GM21390 (cell line): ENCODE measurements at regions not wholly inside any gene's neighbourhood (a gene's known extent, or its start where the extent isn't known, plus 50 kb on each side); places are given as distances from the start of the nearest gene placed in this dataset.
"Not testable (repeated sequence)": the region's sequence is repeated elsewhere in the genome, so short reads cannot be mapped to it uniquely, and the experiment has no call there.

Experiments
- ATAC-seq: cut with Tn5 transposase; IDR thresholded peaks from one replicate; pipeline ENCODE4 v1.9.1; 2021; ENCODE audit not compliant: unreplicated experiment

DNA sequence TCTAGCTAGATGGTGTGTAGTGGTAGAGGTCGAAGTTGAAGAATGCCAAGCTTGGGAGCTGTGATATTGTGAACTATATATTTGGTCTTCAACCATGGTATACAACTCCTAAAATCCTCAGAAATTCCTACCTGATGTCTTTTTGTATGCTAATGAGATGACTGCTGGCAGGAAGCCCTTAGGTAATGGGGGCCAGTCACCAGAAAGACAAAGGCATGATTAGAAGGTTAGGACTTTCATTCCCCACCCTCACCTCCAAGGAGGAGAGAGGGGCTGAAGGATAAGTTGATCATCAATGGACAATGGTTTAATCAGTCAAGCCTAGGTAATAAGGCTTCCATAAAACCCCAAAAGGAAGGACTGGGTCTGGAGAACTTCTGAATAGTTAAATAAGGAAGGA is 285.7 kb upstream of the POU5F2 start:
- no peak for ATAC-seq

DNA sequence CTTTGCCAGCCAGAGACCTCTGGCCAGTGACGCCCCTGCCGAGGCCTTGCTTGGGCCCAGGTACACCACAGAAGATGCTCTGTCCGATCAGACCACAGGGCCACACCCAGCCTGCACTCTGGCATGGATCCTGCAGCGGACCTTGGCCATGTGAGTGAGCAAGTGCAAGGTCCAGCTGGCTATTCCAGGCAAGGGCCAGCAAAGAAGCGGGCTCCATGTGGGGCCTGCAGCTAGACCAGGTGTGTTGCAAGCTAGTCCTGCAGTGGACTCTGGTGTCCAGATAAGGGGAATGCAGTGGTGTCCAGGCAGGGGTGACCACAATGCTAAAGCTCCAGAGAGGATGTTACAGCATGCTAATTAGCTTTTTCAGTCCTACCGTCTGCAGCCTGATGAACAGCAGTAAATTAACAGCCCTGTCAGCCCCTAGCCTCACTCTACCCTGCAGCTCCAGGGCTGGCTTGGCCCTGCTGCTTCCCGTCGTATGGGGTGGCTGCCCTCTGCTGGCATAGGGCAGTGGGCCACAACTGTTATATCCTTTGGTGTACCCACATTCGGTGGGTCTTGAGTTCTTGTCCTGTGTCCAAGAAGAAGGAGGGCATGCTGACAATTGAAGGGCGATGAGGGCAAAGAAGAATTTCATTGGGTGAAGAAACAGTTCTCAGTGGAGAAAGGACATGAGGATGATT is 284.5 kb upstream of the POU5F2 start:
- no peak for ATAC-seq

DNA sequence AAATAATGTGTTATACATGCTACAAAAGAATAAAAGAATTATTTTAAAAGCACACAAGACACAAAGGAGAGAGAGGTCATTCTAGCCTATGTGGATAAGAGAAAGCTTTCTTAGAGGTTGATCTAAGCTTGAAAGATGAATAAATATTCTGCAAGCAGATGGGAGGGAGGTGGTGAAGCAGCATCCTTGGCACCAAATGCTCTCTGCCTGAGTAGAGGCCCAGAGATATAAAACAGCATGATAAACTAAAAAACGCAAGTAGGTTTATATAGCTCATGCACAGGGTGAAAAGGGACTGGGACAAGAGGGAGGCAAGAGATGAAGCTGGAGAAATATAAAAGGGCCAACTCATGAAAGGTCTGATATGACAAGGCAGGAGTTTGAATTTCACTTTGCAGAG is 283.2 kb upstream of the POU5F2 start:
- no peak for ATAC-seq

DNA sequence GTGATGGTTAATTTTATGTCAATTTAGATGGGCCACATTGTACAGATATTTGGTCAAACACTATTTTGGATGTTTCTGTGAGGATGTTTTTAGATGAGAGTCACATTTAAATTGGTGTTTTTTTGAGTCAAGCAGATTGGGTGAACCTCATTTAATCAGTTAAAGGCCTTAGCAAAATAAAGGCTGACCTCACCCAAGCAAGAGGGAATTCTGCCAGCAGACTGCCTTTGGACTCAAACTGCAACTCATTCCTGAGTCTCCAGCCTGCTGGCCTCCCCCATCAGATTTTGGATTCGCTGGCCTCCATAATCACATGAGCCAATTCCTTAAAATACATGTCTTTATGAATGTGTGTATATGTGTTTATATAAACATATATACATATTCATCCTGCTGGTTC is 282.7 kb upstream of the POU5F2 start:
- ATAC-seq, result no peak

DNA sequence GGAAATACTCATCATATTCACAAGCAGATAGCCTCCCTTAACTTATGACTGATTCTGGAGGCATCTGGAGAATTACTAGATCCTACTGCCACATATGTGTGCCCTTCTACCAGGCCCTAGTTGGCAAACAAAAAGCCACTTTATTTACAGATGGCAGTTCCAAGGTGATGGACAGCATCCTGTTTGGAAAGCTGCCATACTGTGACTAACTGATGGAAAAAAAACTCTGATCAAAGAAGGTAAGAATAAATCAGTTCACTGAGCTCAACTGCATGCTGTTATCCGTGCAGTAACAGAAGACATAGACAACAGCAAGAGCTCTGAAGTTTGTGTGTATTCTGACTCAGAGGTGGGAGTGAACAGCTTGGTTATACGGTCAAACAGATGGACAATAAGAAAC is 279.8 kb upstream of the POU5F2 start:
- no peak for ATAC-seq

DNA sequence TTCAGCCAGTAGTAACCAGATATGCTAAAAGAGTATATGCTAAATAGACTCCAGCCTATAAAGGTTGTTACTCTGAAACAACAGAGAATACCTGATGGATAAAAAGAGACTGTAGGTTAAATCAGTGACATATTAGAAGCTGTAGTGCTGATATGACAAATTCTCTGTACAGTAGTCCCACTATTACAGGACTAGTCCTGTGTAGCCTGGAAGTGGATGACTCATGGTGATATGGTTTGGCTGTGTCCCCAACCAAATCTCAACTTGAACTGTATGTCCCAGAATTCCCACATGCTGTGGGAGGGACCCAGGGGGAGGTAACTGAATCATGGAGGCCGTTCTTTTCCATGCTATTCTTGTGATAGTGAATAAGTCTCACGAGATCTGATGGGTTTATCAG is 276.2 kb upstream of the POU5F2 start:
- no peak for ATAC-seq

DNA sequence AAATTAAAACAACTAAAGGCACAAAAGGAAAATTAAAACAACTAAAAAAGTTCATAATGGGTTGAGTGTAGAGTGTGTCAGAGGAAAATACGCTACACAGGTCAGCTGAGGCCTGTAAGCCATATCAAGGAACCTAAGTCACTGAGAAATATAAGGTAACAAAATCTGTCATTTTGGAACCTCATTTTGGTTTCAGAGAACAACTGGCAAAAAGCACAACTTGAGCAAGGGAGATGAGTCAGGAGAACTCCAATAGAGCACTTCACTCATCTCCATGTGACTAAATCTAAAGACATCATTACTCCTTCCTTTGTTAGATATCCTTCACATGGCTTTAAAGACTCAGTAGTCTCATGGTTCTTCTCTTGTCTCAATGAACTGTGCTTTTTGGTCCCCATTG is 269.4 kb upstream of the POU5F2 start:
- no peak for ATAC-seq

DNA sequence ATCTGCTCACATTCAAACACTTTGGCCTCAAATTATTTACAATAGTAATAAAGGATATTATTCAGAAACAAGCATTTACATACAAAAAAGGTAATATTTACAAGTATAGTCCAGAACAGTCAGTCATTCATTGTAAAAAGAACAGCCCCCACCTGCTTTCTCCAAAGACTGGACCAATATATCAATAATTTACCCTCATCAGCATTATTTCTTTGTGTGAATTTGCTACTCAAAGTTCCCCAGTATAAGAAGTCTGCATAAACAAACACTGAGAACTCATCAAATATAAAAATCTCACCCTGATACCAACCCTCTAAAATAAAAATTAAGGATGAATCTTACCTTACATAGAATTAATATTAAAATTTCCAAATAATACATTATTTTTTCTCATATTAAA is 267.8 kb upstream of the POU5F2 start:
- ATAC-seq, result no peak

DNA sequence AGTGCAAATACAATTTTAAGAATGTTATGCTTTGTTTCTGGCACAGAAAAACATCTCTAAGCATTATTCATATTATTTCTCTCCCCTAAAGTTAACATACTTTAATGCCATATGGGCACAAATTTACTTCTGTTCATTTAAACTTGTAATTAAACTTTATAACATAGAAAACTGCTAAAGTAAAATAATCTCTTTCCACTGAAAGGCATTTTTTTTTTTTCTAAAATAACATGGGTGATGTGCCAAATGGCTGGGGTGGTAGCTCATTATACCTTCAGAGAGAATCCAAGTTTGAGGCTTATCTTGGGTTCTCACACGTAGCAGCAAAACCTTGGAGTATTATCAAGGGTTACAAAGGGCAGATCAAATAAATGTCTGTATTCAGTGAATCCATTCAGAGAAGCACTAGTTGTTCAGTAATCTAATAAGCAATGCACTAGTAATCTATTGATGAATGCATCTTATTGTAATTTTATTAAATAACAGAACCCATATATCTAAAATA is 257.6 kb upstream of the POU5F2 start:
- no peak for ATAC-seq

DNA sequence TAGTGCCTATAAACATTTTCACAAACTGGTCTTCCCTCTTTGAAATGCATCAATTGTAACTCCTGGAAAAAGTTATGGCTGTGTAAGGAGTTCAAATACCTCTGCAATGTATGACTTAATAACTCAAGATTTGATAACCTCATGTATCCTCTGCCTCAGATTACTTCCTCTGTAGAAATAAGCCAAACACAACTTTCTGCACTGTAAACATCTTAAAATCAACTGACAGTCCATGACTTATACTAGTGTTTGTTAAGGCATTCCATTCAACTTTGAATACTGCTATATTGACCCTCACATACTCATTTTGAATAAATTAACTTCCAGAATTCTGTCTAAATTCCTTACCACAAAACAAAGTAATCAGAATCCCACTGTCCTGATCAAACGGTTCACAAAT is 256.2 kb upstream of the POU5F2 start:
- no peak for ATAC-seq

DNA sequence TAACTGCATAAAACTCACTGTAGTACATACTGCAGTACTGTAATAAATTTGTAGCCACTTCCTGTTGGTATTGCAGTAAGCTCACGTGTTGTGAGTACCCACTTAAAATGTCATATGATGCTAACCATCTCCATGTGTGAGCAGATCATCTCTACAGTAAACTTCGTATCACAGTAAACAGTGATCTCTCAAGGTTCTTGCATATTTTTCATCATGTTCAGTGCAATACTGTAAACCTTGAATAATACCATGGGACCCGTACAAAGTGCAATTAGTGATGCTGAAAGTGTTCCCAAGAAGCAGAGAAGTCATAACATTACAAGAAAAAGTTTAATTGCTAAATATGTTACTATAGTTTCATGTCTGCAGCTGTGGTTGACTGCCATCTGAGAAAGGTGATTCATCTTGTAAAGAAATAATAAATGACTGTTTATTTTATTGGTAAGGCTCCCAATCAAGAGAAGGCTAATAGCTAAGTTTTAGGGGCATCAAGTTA is 253.8 kb upstream of the POU5F2 start:
- ATAC-seq, result peak; percentile 75

DNA sequence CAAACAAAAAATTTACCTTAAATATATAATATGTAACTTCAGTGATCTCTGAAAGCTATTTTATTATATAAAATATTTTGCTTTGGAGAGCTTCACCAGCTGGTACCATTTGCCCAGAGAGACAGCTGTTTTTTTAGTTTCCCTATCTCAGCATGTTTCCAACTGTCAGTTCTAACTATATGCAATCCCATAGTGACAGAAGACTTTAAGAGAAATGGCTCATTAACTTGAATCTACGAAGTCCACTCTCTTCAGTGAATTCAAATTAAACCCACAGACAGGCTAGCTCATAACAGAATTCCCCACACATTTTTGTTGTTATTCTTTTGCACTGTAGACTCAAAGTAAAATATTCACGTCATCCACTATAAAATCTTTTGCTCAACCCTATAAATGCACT is 251.8 kb upstream of the POU5F2 start:
- no peak for ATAC-seq

DNA sequence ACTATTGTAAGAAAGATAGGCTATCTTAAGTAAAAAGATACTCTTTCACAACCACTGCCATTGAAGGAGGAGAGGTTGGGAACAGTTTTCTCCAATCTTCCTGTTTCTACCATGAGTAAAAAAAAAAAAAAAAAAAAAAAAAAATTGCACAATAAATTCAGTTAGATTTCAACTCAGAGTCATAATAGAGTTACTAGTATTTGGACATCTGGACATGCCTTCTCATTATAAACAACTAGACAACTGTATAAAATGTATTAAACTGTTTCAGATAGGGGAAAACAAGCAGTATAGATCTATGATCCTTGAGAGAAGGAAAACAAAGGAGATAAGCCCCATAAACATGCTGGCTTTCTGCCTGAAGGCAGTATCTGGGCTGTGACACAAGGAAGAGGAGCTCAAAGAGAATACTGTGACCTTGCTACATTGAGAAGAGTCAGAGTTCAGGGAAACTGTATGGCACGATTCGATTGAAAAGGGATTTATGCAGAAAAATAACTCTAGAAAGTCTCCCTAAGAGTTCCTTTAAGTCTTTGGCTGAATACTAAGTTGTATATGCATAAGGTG is 249.2 kb upstream of the POU5F2 start:
- no peak for ATAC-seq

DNA sequence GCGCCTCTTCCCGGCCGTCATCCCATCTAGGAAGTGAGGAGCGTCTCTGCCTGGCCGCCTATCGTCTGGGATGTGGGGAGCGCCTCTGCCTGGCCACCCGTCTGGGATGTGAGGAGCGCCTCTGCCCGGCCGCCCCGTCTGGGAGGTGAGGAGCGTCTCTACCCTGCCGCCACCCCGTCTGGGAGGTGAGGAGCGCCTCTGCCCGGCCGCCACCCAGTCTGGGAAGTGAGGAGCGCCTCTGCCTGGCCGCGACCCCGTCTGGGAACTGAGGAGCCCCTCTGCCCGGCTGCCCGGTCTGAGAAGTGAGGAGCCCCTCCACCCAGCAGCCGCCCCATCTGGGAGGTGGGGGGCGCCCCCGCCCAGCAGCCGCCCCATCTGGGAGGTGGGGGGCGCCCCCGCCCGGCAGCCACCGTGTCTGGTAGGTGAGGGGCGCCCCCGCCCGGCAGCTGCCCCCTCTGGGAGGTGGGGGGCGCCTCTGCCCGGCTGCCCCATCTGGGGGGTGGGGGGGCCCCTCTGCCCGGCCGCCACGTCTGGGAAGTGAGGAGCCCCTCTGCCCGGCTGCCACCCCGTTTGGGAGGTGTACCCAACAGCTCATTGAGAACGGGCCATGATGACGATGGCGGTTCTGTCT is 244.7 kb upstream of the POU5F2 start:
- not testable (repeated sequence) for ATAC-seq

DNA sequence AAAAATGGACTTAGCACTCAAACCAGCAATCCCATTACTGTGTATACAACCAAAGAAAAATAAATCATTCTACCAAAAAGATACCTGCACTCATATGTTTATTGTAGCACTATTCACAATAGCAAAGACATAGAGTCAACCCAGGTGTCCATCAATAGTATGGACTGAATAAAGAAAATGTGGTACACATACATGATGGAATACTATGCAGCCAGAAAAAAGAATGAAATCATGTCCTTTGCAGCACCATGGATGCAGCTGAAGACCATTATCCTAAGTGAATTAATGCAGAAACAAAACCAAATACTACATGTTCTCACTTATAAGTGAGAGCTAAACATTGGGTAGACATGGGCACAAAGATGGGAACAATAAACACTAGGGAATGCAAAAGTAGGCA is 236.8 kb upstream of the POU5F2 start:
- ATAC-seq, result no peak

DNA sequence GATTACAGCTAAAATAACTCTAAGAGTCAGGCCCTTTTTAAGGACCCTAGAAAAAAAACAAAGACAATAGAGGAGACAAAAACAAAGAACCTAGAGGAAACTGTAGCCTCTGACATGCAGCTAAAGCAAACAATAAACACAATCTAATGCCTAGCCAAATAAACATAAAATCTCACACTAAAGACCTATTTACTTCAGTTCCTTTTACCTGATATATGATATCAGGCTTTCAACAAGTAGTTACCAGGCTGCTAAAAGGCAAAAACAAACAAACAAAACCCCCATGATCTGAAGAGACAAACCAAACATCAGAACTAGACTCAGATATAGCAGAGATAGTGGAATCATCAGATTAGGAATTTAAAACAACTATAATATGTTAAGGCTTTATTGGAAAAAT is 226.5 kb upstream of the POU5F2 start:
- no peak for ATAC-seq

DNA sequence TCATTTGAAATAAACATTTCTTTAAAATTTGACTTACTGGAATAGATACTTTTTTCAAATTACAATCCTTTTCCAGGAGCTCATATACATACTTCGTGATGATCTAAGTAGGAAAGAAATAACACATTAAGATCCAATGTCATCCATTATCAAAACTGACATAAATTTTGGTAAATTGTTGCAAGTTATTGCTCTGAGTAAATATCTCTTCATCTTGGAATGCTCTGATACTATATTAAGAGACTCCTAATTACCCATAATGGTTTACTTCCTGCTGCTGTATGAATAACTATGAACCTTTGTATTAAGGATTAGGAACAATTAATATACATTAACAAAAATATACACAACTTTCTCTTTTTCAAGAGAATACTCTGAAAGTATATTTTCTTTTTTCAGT is 223.0 kb upstream of the POU5F2 start:
- no peak for ATAC-seq

DNA sequence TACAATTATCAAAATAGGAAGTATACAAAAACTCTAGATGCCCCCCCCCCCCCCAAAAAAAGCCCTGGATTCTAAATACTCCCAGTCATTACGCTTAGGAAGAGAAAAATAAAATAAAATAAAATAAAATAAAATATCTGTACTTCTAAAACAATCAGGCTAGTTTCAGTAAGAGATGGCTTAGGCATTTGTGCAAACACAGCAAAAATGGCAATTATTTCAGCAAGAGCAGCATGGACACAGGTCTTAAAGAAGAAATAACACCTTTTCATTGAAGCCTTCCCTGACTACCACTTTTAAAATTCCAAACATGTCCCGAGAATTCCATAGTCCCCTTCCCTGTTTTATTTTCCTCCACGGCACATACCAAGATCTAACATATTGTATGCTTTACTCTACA is 218.6 kb upstream of the POU5F2 start:
- no peak for ATAC-seq

DNA sequence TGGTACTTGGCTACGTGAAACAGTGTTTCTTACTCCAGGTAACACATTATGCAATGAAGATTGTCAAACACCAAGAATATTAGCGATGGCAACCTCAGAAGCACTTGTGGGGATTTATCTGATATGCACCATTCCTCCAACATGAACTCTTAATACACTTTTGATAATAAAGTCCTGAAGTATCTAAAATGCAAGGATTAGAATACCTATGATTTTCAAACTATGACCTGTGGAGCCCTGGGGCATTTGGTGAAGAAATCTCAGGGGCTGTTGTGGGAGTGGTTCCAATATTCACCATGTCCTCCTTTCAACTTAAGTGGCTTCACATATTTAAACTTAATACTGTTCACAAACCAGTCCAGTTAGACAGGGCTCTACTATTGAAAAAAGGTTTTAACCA is 214.6 kb upstream of the POU5F2 start:
- ATAC-seq, result no peak

DNA sequence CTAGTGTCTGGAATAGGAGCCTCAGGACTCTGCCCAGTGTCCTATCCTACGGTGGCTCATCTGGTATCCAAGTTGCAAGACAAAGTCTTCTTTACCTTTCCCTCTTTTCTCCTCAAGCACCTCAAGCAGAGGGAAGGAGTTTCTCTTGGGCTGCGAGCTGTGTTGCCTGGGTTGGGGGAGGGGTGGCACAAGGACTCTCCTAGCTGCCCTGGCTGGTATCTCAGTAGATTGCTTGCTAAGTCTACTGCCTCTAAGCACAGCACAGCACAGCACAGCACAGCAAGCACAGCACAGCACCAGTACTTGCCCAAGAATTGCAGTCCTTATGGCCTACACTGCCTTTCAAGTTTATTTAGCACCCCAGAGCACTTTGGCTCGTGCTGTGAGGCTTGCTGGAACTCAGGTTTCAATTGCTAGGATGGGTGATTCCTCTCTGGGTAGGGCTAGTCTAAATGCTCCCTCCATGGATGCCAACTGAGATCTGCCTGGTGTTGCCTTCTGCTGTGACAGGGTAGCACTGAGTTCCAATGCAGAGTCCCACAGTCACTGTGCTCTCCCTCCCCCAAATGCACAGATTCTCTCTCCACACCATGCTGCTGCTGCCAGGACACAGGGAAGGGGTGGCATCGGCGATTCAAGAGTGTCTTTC is 213.1 kb upstream of the POU5F2 start:
- no peak for ATAC-seq

DNA sequence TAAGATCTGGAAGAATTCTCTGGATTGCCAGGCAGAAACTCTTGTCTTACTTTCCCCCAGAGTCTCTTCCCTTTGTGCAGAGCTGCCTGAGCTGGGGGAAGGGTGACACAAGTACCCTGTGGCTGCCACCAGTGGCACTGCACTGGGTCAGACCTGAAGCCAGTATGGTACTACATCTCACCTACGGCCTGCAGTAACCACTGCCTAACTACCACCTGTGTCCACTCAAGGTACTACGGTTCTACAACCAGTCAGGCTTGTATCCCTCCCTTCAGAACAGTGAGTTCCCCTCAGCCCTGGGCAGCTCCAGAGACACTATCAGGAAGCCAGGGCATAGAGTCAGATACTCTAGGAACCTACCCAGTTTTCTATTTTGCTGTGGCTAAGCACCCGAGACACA is 212.0 kb upstream of the POU5F2 start:
- no peak for ATAC-seq

DNA sequence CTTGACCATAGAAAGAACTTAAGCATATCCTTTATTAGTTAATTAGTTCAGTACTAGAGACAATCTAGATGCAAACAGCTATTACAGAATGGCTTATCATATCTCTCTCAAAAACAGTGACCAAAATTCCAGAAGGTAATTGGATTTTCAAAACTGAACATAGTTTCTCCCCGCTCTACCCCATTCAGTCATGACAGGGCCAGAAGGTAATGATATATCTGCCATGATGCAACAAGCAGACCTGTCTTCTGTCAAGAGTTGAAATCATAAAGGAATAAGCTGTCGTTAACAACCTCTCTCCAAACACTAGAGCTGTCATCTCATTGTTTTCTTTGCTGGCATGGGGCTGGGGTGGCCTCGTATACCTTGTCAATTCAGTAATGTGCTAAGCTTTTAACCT is 200.5 kb upstream of the POU5F2 start:
- no peak for ATAC-seq
